ENCODE measurements at regions not wholly inside any gene's neighbourhood (a gene's known extent, or its start where the extent isn't known, plus 50 kb on each side); places are given as distances from the start of the nearest gene placed in this dataset.

DNA sequence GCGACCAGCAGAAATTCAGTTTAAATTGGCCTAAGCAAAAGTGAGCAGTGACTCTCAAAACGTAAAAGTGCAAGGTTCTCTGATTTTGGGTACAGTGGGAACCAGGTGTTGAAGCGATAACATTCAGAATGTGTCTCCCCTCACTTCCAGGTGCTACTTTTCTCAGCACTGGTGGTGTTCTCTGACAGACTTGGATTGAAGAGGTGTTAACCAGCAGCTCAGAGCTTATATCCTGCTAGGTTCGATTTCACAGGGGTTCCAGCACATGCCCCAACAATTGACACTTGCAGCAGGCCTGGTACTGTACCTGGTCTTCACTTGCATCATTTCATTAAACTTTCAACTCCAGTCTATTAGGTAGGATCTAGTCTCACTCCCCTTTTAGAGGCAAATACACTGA, 680.2 kb downstream of the VRK1 start:
- TF ChIP-seq, protein P1, sequence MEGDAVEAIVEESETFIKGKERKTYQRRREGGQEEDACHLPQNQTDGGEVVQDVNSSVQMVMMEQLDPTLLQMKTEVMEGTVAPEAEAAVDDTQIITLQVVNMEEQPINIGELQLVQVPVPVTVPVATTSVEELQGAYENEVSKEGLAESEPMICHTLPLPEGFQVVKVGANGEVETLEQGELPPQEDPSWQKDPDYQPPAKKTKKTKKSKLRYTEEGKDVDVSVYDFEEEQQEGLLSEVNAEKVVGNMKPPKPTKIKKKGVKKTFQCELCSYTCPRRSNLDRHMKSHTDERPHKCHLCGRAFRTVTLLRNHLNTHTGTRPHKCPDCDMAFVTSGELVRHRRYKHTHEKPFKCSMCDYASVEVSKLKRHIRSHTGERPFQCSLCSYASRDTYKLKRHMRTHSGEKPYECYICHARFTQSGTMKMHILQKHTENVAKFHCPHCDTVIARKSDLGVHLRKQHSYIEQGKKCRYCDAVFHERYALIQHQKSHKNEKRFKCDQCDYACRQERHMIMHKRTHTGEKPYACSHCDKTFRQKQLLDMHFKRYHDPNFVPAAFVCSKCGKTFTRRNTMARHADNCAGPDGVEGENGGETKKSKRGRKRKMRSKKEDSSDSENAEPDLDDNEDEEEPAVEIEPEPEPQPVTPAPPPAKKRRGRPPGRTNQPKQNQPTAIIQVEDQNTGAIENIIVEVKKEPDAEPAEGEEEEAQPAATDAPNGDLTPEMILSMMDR (conservative IDR thresholded peaks at IDR 0.05 in 1 of 2, IDR thresholded peaks at IDR 0.05 in 1 of 2; ENCODE audit: extremely low read depth in 1 of 2, insufficient read depth in 1 of 2, low read depth in 1 of 2, low read length in 2 of 2) = no peak
- TF ChIP-seq EZH2 (IDR thresholded peaks at IDR 0.05; ENCODE audit: borderline replicate concordance, low read length) = no peak

Data from mammary epithelial cell (primary cell).